ENCODE measurements at regions not wholly inside any gene's neighbourhood (a gene's known extent, or its start where the extent isn't known, plus 50 kb on each side); places are given as distances from the start of the nearest gene placed in this dataset.
"Not testable (repeated sequence)": the region's sequence is repeated elsewhere in the genome, so short reads cannot be mapped to it uniquely, and the experiment has no call there.

- DNase-seq (ENCODE audit: low read depth in 3 of 3, low spot score in 1 of 3), result not testable (repeated sequence)
Measured at GRCh38 chr7:3159926-3160325, 116.3 kb upstream of the CARD11 start.

GRCh38 chr7:3162289-3162688 lies 118.6 kb upstream of the CARD11 start:
- no peak for DNase-seq (ENCODE audit: low read depth in 3 of 3, low spot score in 1 of 3)

GRCh38 chr7:3162798-3163197 lies 119.1 kb upstream of the CARD11 start:
- not testable (repeated sequence) for DNase-seq (ENCODE audit: low read depth in 3 of 3, low spot score in 1 of 3)

- no peak for DNase-seq (ENCODE audit: low read depth in 3 of 3, low spot score in 1 of 3)
Measured at GRCh38 chr7:3164380-3164792, 120.7 kb upstream of the CARD11 start.

- no peak for DNase-seq (ENCODE audit: low read depth in 3 of 3, low spot score in 1 of 3)
Measured at GRCh38 chr7:3165681-3166580, 122.3 kb upstream of the CARD11 start.

- DNase-seq (ENCODE audit: low read depth in 3 of 3, low spot score in 1 of 3), result no peak
Measured at GRCh38 chr7:3167551-3167950, 123.9 kb upstream of the CARD11 start.

- DNase-seq (ENCODE audit: low read depth in 3 of 3, low spot score in 1 of 3), result no peak
Measured at GRCh38 chr7:3168370-3168769, 124.7 kb upstream of the CARD11 start.

GRCh38 chr7:3168869-3169268 lies 125.2 kb upstream of the CARD11 start:
- no peak for DNase-seq (ENCODE audit: low read depth in 3 of 3, low spot score in 1 of 3)

GRCh38 chr7:3172768-3173280 lies 128.2 kb upstream of the SDK1 start:
- DNase-seq (ENCODE audit: low read depth in 3 of 3, low spot score in 1 of 3), result no peak

GRCh38 chr7:3174515-3175284 lies 126.4 kb upstream of the SDK1 start:
- no peak for DNase-seq (ENCODE audit: low read depth in 3 of 3, low spot score in 1 of 3)

GRCh38 chr7:3175285-3175902 lies 125.7 kb upstream of the SDK1 start:
- DNase-seq (ENCODE audit: low read depth in 3 of 3, low spot score in 1 of 3), result no peak

- no peak for DNase-seq (ENCODE audit: low read depth in 3 of 3, low spot score in 1 of 3)
Measured at GRCh38 chr7:3176112-3177000, 124.7 kb upstream of the SDK1 start.

GRCh38 chr7:3177271-3177670 lies 123.8 kb upstream of the SDK1 start:
- DNase-seq (ENCODE audit: low read depth in 3 of 3, low spot score in 1 of 3), result no peak

GRCh38 chr7:3179456-3179855 lies 121.6 kb upstream of the SDK1 start:
- DNase-seq (ENCODE audit: low read depth in 3 of 3, low spot score in 1 of 3), result no peak

GRCh38 chr7:3180604-3181003 lies 120.4 kb upstream of the SDK1 start:
- no peak for DNase-seq (ENCODE audit: low read depth in 3 of 3, low spot score in 1 of 3)

GRCh38 chr7:3182055-3182454 lies 119.0 kb upstream of the SDK1 start:
- DNase-seq (ENCODE audit: low read depth in 3 of 3, low spot score in 1 of 3), result not testable (repeated sequence)

GRCh38 chr7:3187444-3188040 lies 113.5 kb upstream of the SDK1 start:
- no peak for DNase-seq (ENCODE audit: low read depth in 3 of 3, low spot score in 1 of 3)

- DNase-seq (ENCODE audit: low read depth in 3 of 3, low spot score in 1 of 3), result no peak
Measured at GRCh38 chr7:3188946-3189345, 112.1 kb upstream of the SDK1 start.

- DNase-seq (ENCODE audit: low read depth in 3 of 3, low spot score in 1 of 3), result no peak
Measured at GRCh38 chr7:3191548-3191947, 109.5 kb upstream of the SDK1 start.

- no peak for DNase-seq (ENCODE audit: low read depth in 3 of 3, low spot score in 1 of 3)
Measured at GRCh38 chr7:3192669-3193068, 108.4 kb upstream of the SDK1 start.

All from stimulated activated CD4-positive, alpha-beta T cell treated with anti-CD3 and anti-CD28 coated beads, TNF-alpha, amount 100 ng/mL, for 1 hour (primary cell).